Thymus (tissue), 11 donors: ENCODE measurements at regions not wholly inside any gene's neighbourhood (a gene's known extent, or its start where the extent isn't known, plus 50 kb on each side); places are given as distances from the start of the nearest gene placed in this dataset.

ENCODE experiments used
- DNase-seq, 9 donors: peaks; one replicate each; pipeline ENCODE4 v3.0.0-alpha.2; 2013; ENCODE audit warnings: low spot score in 9 of 9, low read depth in 6 of 9, missing footprints in 1 of 9
- H3K27ac ChIP-seq, 2 donors: one replicate each; pipeline ENCODE4 v1.5.1; 2013; ENCODE audit warnings: control low read depth in 1 of 2, low read depth in 1 of 2, low read length in 1 of 2, mild to moderate bottlenecking in 1 of 2, moderate library complexity in 1 of 2
- H3K27me3 ChIP-seq, 2 donors: one replicate each; pipeline ENCODE4 v1.5.1; 2013; ENCODE audit warnings: low read length in 1 of 2; ENCODE audit not compliant: control insufficient read depth in 2 of 2, insufficient read depth in 1 of 2
- H3K36me3 ChIP-seq, 2 donors: one replicate each; pipeline ENCODE4 v1.5.1; 2013; ENCODE audit warnings: low read length in 1 of 2, mild to moderate bottlenecking in 1 of 2, moderate library complexity in 1 of 2; ENCODE audit not compliant: control insufficient read depth in 2 of 2, insufficient read depth in 2 of 2
- H3K4me1 ChIP-seq, 2 donors: one replicate each; pipeline ENCODE4 v1.5.1; 2013; ENCODE audit warnings: low read length in 2 of 2; ENCODE audit not compliant: control insufficient read depth in 2 of 2, insufficient read depth in 2 of 2
- H3K4me3 ChIP-seq, 2 donors: one replicate each; pipeline ENCODE4 v1.5.1; 2013; ENCODE audit warnings: low read length in 2 of 2, control low read depth in 1 of 2, mild to moderate bottlenecking in 1 of 2
- H3K9me3 ChIP-seq, 2 donors: one replicate each; pipeline ENCODE4 v1.5.1; 2013; ENCODE audit warnings: low read length in 1 of 2, mild to moderate bottlenecking in 1 of 2; ENCODE audit not compliant: control insufficient read depth in 2 of 2, insufficient read depth in 1 of 2
- WGBS: extraction: QIAGEN DNeasy Blood & Tissue Kit; methylation state at CpG from one replicate; pipeline ENCODE4 v1.1.7; 2013; 5-methylcytosine and 5-hydroxymethylcytosine counted together
- donor health status: healthy.

- WGBS, result 98% methylated on average over 2 of the region's 2 CpGs
- no peak overlapping the region for H3K27ac ChIP-seq
These were observed 812.9 kb downstream of the NLGN4X start for GRCh38 chrX:5415738-5416137.

GRCh38 chrX:5409106-5409505, 819.6 kb downstream of the NLGN4X start:
- Histone ChIP-seq H3K36me3 (no peaks in the 10 kb centered on the region), H3K4me1 (no peaks in the 10 kb centered on the region), H3K27ac (no peak overlapping the region), H3K27me3 (no peaks in the 10 kb centered on the region), H3K9me3 (no peaks in the 10 kb centered on the region), H3K4me3 (no peak overlapping the region)
- DNase-seq, result no peak
- WGBS, result 90% methylated on average over 5 of the region's 5 CpGs

More at GRCh38 chrX:5415738-5416137, 812.9 kb downstream of the NLGN4X start:
- Histone ChIP-seq H3K4me1 (no peaks in the 10 kb centered on the region), H3K36me3 (no peaks in the 10 kb centered on the region), H3K4me3 (no peak overlapping the region), H3K9me3 (no peaks in the 10 kb centered on the region), H3K27me3 (no peaks in the 10 kb centered on the region)
- no peak for DNase-seq

- H3K27ac ChIP-seq, result no peak overlapping the region
- H3K4me1 ChIP-seq, result no peaks in the 10 kb centered on the region
- H3K36me3 ChIP-seq, result no peaks in the 10 kb centered on the region
- 95% methylated on average over 3 of the region's 3 CpGs for WGBS
- H3K9me3 ChIP-seq, result no peaks in the 10 kb centered on the region
- no peak overlapping the region for H3K4me3 ChIP-seq
- no peak for DNase-seq
- H3K27me3 ChIP-seq, result no peaks in the 10 kb centered on the region
These were observed 826.2 kb downstream of the NLGN4X start for GRCh38 chrX:5402461-5402860.

GRCh38 chrX:5399403-5399802, 829.3 kb downstream of the NLGN4X start:
- H3K4me3 ChIP-seq, result no peak overlapping the region
- H3K9me3 ChIP-seq, result no peaks in the 10 kb centered on the region
- no peaks in the 10 kb centered on the region for H3K4me1 ChIP-seq
- 95% methylated on average over 8 of the region's 8 CpGs for WGBS
- H3K27me3 ChIP-seq, result no peaks in the 10 kb centered on the region
- no peak overlapping the region for H3K27ac ChIP-seq
- no peak for DNase-seq
- H3K36me3 ChIP-seq, result no peaks in the 10 kb centered on the region

- H3K27ac ChIP-seq, result no peak overlapping the region
- WGBS, result 45% methylated on average over 7 of the region's 7 CpGs
- H3K36me3 ChIP-seq, result no peaks in the 10 kb centered on the region
- no peaks in the 10 kb centered on the region for H3K27me3 ChIP-seq
- H3K9me3 ChIP-seq, result no peaks in the 10 kb centered on the region
- DNase-seq, result no peak
- no peak overlapping the region for H3K4me3 ChIP-seq
- H3K4me1 ChIP-seq, result no peaks in the 10 kb centered on the region
These were observed 831.3 kb downstream of the NLGN4X start for GRCh38 chrX:5397409-5397808.

- peaks cover 0 to 6% of the 10 kb centered on the region in 2 donors for H3K9me3 ChIP-seq
- H3K27me3 ChIP-seq, result no peaks in the 10 kb centered on the region
- H3K4me3 ChIP-seq, result no peak overlapping the region
- H3K4me1 ChIP-seq, result no peaks in the 10 kb centered on the region
- no peak for DNase-seq
- WGBS, result 88% methylated on average over 14 of the region's 14 CpGs
- H3K36me3 ChIP-seq, result no peaks in the 10 kb centered on the region
- no peak overlapping the region for H3K27ac ChIP-seq
These were observed 838.3 kb downstream of the NLGN4X start for GRCh38 chrX:5390376-5390775.

- Histone ChIP-seq H3K4me3 (no peak overlapping the region), H3K27ac (no peak overlapping the region), H3K36me3 (no peaks in the 10 kb centered on the region), H3K9me3 (peaks cover 0 to 6% of the 10 kb centered on the region in 2 donors), H3K4me1 (no peaks in the 10 kb centered on the region), H3K27me3 (no peaks in the 10 kb centered on the region)
- DNase-seq, result no peak
- 49% methylated on average over 6 of the region's 6 CpGs for WGBS
These were observed 840.6 kb downstream of the NLGN4X start for GRCh38 chrX:5388087-5388486.

GRCh38 chrX:5380426-5380825, 848.2 kb downstream of the NLGN4X start:
- no peak for DNase-seq
- WGBS, result 72% methylated on average over 3 of the region's 3 CpGs

GRCh38 chrX:5341902-5342301, 886.8 kb downstream of the NLGN4X start:
- no peak overlapping the region for H3K4me3 ChIP-seq
- no peak for DNase-seq
- H3K9me3 ChIP-seq, result no peaks in the 10 kb centered on the region
- no peaks in the 10 kb centered on the region for H3K4me1 ChIP-seq
- 94% methylated on average over 5 of the region's 5 CpGs for WGBS
- no peaks in the 10 kb centered on the region for H3K36me3 ChIP-seq
- H3K27me3 ChIP-seq, result no peaks in the 10 kb centered on the region
- no peak overlapping the region for H3K27ac ChIP-seq

More at GRCh38 chrX:5380426-5380825, 848.2 kb downstream of the NLGN4X start:
- H3K27me3 ChIP-seq, result no peaks in the 10 kb centered on the region
- no peak overlapping the region for H3K4me3 ChIP-seq
- no peaks in the 10 kb centered on the region for H3K4me1 ChIP-seq
- no peak overlapping the region for H3K27ac ChIP-seq
- no peaks in the 10 kb centered on the region for H3K9me3 ChIP-seq
- no peaks in the 10 kb centered on the region for H3K36me3 ChIP-seq

GRCh38 chrX:5337160-5337559, 891.5 kb downstream of the NLGN4X start:
- Histone ChIP-seq H3K4me3 (no peak overlapping the region), H3K36me3 (no peaks in the 10 kb centered on the region), H3K27ac (no peak overlapping the region), H3K27me3 (no peaks in the 10 kb centered on the region), H3K9me3 (no peaks in the 10 kb centered on the region), H3K4me1 (no peaks in the 10 kb centered on the region)
- WGBS, result 94% methylated on average over 3 of the region's 3 CpGs
- no peak for DNase-seq
